Breast epithelium (tissue), 3 donors: ENCODE measurements at regions not wholly inside any gene's neighbourhood (a gene's known extent, or its start where the extent isn't known, plus 50 kb on each side); places are given as distances from the start of the nearest gene placed in this dataset.

Experiments used
- CTCF ChIP-seq, 3 donors: fragments of 450-650 bp; IDR thresholded peaks; one replicate each; pipeline ENCODE4 v1.5.1; 2016 to 2017; ENCODE audit warnings: antibody characterized with exemption in 3 of 3, mild to moderate bottlenecking in 3 of 3, moderate library complexity in 3 of 3
- POLR2A ChIP-seq: fragments of 450-650 bp; IDR thresholded peaks from one replicate; pipeline ENCODE4 v1.6.1; 2016; ENCODE audit warnings: antibody characterized with exemption, mild to moderate bottlenecking, moderate library complexity
- POLR2AphosphoS5 ChIP-seq, 3 donors: sonication (generic); formaldehyde crosslinking; IDR thresholded peaks; one replicate each; pipeline ENCODE4 v1.6.1; 2017; ENCODE audit warnings: antibody characterized with exemption in 3 of 3

GRCh38 chr4:23323436-23323835, 566.4 kb downstream of the PPARGC1A start:
- TF ChIP-seq CTCF (IDR thresholded peaks at IDR 0.05) (no peak), POLR2A (no peak), POLR2AphosphoS5 (IDR thresholded peaks at IDR 0.05) (no peak)
